NCI-H1105 treated with DMSO at 0.1 percent for 48 hours (cell line): ENCODE measurements at regions not wholly inside any gene's neighbourhood (a gene's known extent, or its start where the extent isn't known, plus 50 kb on each side); places are given as distances from the start of the nearest gene placed in this dataset.
"Not testable (repeated sequence)": the region's sequence is repeated elsewhere in the genome, so short reads cannot be mapped to it uniquely, and the experiment has no call there.

ENCODE experiments used
- DNase-seq: peaks from one replicate; lab custom pipeline; 2025; lab: John Stamatoyannopoulos, UW

DNA sequence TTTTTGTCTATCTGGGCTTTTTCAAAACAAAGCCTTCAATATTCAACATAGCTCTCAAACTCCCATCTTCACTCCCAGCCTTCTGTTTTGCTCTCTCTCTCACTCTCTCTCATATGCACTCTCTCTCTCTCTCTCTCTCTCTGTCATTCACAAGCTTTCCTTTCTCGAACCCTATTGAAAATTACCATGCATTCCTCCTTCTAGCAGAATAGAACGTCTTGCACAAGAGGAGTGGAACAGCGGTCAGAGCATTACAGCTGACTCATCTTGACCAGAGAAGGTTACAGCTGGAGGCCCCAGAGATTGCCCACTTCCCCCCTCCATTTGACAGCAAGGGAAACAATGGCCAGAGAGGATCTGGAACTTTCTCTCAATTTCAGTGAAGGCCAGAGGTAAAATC lies 51.0 kb upstream of the LIFR start:
- DNase-seq = no peak

- no peak for DNase-seq
These were observed 51.6 kb upstream of the LIFR start for GRCh38 chr5:38607930-38608564.

- no peak for DNase-seq
These were observed 52.4 kb upstream of the LIFR start for GRCh38 chr5:38608874-38609273.

GRCh38 chr5:38612851-38613250 lies 56.4 kb upstream of the LIFR start:
- no peak for DNase-seq

GRCh38 chr5:38613490-38613889 lies 57.0 kb upstream of the LIFR start:
- DNase-seq = no peak

GRCh38 chr5:38613992-38614836 lies 57.8 kb upstream of the LIFR start:
- no peak for DNase-seq

GRCh38 chr5:38615042-38615441 lies 58.6 kb upstream of the LIFR start:
- DNase-seq = no peak

GRCh38 chr5:38615981-38616451 lies 59.6 kb upstream of the LIFR start:
- no peak for DNase-seq

DNA sequence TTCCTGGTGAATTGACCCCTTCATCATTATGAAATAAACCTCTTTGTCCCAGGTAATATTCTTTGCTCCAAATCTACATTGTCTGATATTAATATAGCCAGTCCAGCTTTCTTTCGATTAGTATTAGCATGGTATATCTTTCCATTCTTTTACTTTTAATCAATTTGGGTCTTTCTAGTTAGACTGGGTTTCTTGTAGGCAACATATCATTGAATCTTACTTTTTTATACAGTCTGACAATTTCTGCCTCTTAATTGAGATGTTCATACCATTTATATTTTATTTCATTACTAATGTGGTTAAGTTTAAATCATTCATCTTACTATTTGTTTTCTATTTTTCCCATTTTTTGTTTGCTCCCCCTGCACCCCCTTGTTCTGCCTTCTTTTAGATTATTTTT lies 61.7 kb upstream of the LIFR start:
- DNase-seq = no peak

DNA sequence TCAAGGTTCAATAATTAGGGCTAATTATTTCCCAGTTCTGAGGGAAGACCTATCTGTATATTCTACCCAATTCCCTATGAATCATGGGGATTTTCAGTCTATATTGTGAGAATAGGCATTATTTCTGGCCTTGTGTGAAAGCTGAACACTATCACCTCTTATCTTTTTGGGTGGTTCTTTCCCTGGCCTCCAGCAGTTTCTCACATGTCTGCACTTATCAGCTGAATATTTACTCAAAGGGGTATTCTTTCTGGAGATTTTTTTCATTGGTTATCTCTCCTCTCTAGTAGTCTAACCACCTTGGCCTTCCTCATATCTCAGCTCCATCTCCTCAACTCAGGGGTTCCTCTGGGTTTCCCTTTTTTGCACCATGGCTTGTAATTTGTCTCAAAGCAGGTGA lies 64.9 kb upstream of the LIFR start:
- no peak for DNase-seq

DNA sequence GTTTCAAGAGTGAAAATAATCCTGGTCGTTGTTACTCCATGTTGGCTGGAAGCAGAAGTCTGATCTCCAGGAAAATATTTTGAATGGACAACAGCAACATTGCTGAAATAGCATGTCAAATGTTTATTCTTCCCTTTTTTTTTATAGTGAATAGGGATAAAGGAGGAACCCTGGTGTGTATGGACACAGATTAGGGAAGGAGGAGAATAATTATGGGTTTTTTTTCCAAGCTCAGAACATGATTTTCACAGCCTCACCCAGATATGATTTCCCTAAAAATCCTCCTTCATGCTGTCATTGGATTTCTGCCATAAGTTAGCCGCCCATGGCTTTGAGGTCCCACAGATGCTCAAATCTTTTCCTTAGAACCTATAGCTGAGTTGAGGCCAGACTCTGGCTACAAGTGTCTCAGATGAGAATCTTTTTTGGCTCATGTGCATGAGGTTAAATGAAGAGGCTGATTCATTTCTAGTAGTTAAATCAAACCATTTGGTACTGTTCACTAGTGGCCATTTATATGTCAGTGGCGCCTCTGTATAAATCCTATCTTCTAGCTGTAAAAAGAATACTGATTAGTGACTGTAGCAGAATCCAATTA lies 65.5 kb upstream of the LIFR start:
- no peak for DNase-seq

GRCh38 chr5:38622723-38623129 lies 66.3 kb upstream of the LIFR start:
- DNase-seq = no peak

GRCh38 chr5:38624541-38624940 lies 68.1 kb upstream of the LIFR start:
- DNase-seq = not testable (repeated sequence)

DNA sequence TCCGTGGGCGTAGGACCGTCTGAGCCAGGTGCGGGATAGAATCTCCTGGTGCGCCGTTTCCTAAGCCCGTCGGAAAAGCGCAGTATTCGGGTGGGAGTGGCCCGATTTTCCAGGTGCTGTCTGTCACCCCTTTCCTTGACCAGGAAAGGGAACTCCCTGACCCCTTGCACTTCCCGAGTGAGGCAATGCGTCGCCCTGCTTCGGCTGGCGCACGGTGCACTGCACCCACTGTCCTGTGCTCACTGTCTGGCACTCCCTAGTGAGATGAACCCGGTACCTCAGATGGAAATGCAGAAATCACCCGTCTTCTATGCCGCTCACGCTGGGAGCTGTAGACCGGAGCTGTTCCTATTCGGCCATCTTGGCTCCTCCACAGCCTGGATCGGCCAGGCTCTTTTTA lies 74.9 kb upstream of the LIFR start:
- DNase-seq = not testable (repeated sequence)

DNA sequence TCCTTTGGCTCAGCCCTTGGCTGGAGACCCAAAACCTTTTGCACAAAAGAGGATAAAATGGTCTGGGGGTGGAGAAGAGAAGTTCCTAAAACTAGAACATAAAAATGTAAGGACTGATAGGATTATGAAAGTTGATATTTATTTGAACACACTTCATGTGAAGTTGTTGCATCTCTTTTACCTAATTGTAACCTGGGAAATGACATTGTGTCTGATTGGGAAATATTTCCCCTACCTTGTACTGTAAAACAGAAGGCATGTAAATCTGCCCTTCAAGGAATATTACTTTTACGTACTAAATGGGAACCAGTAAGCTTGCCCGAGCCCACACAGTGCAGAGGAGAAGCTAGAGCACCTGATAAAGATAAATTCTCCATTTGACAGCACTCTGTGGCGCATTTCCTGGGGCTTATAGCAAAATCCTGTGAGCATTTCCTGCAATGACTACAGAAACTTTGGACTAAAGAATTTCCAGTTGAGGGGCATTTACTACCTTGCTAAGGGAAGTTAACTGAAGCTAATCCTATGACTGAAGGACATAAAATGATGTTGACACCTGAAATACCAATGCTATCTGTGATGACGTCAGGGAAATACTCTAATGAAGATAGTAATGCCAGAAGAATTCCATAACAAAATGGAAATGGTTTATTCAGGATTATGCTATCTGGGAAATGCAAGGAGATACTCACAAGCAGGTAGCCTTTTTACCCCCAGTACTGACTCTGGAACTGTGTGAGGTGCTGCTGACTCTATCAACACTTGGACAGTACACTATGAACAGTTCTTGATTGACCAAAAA lies 78.3 kb upstream of the LIFR start:
- DNase-seq = no peak

DNA sequence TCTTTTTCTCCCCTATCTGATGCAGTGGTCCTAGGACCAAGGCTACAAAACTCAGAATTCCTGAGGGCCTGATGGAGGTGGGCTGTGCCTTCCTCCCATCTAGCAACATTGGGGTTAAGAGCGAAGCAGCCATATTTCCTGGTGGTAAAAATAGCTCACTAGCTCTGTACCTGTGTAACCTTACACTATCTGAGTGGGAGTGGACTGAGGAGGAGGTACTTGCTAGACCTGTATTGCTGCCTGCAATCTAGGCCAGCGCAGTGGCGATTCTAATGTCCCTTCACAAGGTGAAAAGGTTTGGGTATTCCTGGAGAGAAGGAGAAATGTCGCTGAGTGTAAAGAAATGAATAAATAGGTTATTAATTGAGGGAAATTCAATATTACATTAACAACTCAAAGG lies 80.2 kb upstream of the LIFR start:
- DNase-seq = no peak

- DNase-seq = no peak
These were observed 82.2 kb upstream of the LIFR start for GRCh38 chr5:38638656-38639055.

DNA sequence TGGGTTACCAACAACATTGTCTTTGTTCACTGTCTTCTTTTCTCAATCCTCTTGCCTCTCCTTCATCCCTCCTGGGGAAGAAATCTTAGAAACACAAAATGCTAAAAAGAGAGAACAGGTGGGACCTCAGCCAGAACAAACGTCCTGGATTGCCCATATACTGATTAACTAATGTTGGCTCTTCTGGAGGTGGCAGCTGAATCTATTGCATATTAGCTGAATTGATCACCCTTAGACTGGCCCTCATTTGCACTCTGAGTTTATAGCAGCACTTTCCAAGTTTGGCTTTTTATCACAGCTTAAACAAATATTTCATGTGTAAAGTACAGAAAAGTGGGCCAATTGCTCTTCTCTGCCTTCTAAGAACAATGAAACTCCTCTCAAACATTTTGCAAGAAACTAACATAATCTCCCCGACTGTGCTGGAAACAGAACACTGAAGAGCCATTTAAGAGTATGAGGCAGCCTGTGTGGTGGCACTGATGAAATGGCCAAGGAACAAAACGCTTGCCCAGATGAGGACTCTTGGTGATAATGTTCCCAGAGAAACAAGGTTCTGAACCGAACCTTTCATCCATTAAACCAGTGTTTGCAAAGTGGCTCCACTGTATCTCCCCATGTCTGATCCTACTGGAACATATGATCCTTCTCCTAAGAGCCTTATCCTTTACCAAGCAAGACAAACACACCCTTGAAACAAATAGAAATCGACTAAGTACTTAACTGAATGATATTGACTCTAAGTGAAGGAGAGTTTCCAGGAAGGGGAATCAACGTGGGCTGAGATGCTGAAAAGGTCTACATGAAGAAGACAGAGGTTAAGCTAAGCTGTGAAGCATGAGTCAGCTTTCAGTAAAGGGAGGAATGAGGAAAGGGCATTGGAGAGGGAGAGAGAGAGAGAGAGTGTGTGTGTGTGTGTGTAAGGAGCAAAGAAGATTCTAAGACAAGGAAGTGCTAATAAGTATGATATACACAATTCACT lies 83.2 kb upstream of the LIFR start:
- DNase-seq = no peak

DNA sequence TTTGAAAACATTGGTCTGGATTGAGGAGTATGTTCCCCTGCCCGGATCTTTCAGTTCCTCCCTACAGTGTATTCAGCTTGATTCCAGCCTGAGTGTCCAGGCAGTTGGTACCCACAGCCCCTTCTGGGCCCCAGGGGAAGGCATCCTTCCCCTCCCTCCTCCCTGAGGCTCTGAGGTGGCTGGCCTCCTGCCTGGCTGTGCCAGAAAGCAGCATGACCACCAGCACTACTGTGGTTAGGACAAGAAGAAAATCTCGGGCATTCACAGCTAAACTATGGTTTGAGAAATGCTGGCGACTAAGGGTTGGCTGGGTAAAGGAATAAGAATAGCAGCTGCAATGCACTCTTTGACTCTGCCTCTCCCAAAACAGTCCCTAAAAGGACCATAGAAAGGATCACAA lies 84.6 kb upstream of the LIFR start:
- DNase-seq = no peak

DNA sequence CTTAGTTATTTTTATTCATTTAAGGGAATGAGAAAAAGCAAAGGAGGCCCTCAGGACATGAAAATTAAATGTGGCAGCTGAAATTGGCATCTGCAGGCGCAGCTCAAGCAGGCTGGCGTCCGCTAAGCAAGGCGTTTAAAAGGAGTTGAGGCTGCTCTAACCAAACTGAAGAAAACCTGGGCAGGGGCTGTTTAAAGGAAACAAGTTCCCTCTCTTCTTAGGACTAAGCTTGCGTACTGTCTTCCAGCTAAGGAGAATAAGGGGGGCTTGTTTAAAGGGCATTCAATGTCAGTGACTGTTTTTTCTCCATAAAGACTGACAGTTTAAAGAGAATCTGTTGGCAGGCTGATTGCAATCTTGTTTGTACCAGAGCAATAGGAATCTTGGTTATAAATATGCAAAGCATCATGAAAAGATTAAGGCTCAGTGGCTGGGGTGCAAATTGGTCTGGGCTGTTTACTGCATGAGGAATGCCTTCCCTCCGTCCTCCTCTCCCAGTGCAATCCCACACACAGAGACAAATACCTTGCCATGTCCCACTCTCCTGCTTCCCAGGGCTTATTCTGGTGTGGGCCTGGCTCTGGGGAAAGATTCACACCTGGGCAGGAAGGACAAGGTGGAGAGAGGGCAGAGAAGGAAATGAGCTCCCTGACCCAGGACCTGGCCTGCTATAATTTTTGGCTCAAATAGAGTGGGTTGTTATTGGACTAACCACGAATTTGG lies 85.9 kb upstream of the LIFR start:
- no peak for DNase-seq
